ENCODE measurements at regions not wholly inside any gene's neighbourhood (a gene's known extent, or its start where the extent isn't known, plus 50 kb on each side); places are given as distances from the start of the nearest gene placed in this dataset.

GRCh38 chr6:170043150-170043819 is 247.6 kb downstream of the DLL1 start:
- no peak for TF ChIP-seq CTCF (IDR thresholded peaks at IDR 0.05)
- no peak for TF ChIP-seq POLR2A (IDR thresholded peaks at IDR 0.05)

All from body of pancreas (tissue), 4 donors.